H1 (cell line): ENCODE measurements at regions not wholly inside any gene's neighbourhood (a gene's known extent, or its start where the extent isn't known, plus 50 kb on each side); places are given as distances from the start of the nearest gene placed in this dataset.

Source experiments
- EP300 ChIP-seq, 2 experiments: IDR thresholded peaks; 1 replicate in 1 of 2; 2 replicates in 1 of 2; pipeline ENCODE4 v1.6.1; 2011 to 2012; ENCODE audit warnings: low read depth in 2 of 2, low read length in 2 of 2, mild to moderate bottlenecking in 2 of 2, borderline replicate concordance in 1 of 2, inconsistent platforms in 1 of 2, moderate library complexity in 1 of 2
- JUND ChIP-seq: IDR thresholded peaks from 2 replicates; pipeline ENCODE4 v1.6.1; 2011; ENCODE audit warnings: mild to moderate bottlenecking, improper control_type of control experiment, low read length
- POU5F1 ChIP-seq: IDR thresholded peaks from 2 replicates; pipeline ENCODE4 v1.6.1; 2011; ENCODE audit warnings: low read depth, mild to moderate bottlenecking, low read length, moderate library complexity
- TAF7 ChIP-seq: optimal IDR thresholded peaks from 2 replicates; pipeline ENCODE3; 2011; ENCODE audit warnings: low read depth, mild to moderate bottlenecking, inconsistent platforms, low read length, moderate library complexity, borderline replicate concordance
- ZNF274 ChIP-seq: IDR thresholded peaks from 2 replicates; pipeline ENCODE4 v1.7.0; 2012; ENCODE audit warnings: low read length, borderline replicate concordance; ENCODE audit errors: extremely low read depth

DNA sequence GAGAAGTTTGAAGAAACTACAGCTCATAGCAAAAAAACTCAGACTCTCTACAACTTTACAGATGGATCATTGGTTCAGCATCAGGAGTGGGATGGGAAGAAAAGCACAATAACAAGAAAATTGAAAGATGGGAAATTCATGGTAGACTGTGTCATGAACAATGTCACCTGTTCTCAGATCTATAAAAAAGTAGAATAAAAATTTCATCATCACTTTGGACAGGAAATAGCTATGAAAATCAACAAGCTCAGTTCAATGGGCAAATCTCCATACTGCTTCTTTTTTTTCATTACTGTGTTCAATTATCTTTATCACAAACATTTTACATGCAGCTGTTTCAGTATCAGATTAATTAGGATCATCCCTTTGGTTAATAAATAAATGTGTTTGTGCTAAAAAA is 76.5 kb upstream of the RAPGEF2 start (continued):
- TF ChIP-seq JUND (no peak), POU5F1 (no peak), ZNF274 (no peak), EP300 (IDR thresholded peaks at IDR 0.05; ENCODE audit: borderline replicate concordance in 1 of 2, low read depth in 2 of 2, low read length in 2 of 2) (no peak), TAF7 (no peak)
